GM18517 (cell line): ENCODE measurements at regions not wholly inside any gene's neighbourhood (a gene's known extent, or its start where the extent isn't known, plus 50 kb on each side); places are given as distances from the start of the nearest gene placed in this dataset.
"Not testable (repeated sequence)": the region's sequence is repeated elsewhere in the genome, so short reads cannot be mapped to it uniquely, and the experiment has no call there.

ENCODE experiments used
- ATAC-seq: cut with Tn5 transposase; IDR thresholded peaks from one replicate; pipeline ENCODE4 v1.9.1; 2021; ENCODE audit warnings: mild to moderate bottlenecking, moderate library complexity; ENCODE audit not compliant: unreplicated experiment

GRCh38 chr3:86887876-86888275 lies 103.1 kb downstream of the VGLL3 start:
- ATAC-seq = no peak

- no peak for ATAC-seq
Measured at GRCh38 chr3:86880066-86880465, 110.9 kb downstream of the VGLL3 start.

GRCh38 chr3:86876504-86877181 lies 114.3 kb downstream of the VGLL3 start:
- not testable (repeated sequence) for ATAC-seq

- ATAC-seq = not testable (repeated sequence)
Measured at GRCh38 chr3:86874790-86875189, 116.2 kb downstream of the VGLL3 start.

GRCh38 chr3:86869566-86869965 lies 121.4 kb downstream of the VGLL3 start:
- no peak for ATAC-seq

- ATAC-seq = no peak
Measured at GRCh38 chr3:86867982-86868381, 123.0 kb downstream of the VGLL3 start.

GRCh38 chr3:86865506-86865905 lies 125.4 kb downstream of the VGLL3 start:
- ATAC-seq = no peak

GRCh38 chr3:86856711-86857110 lies 134.2 kb downstream of the VGLL3 start:
- ATAC-seq = no peak

GRCh38 chr3:86849991-86850390 lies 141.0 kb downstream of the VGLL3 start:
- ATAC-seq = no peak

- no peak for ATAC-seq
Measured at GRCh38 chr3:86845726-86846125, 145.2 kb downstream of the VGLL3 start.

GRCh38 chr3:86838927-86839326 lies 152.0 kb downstream of the VGLL3 start:
- ATAC-seq = no peak

- no peak for ATAC-seq
Measured at GRCh38 chr3:86837871-86838270, 153.1 kb downstream of the VGLL3 start.

GRCh38 chr3:86830566-86830965 lies 160.4 kb downstream of the VGLL3 start:
- no peak for ATAC-seq

- no peak for ATAC-seq
Measured at GRCh38 chr3:86828751-86829150, 162.2 kb downstream of the VGLL3 start.

- not testable (repeated sequence) for ATAC-seq
Measured at GRCh38 chr3:86827582-86827981, 163.4 kb downstream of the VGLL3 start.

- no peak for ATAC-seq
Measured at GRCh38 chr3:86826292-86826691, 164.7 kb downstream of the VGLL3 start.

- ATAC-seq = no peak
Measured at GRCh38 chr3:86815880-86816279, 175.1 kb downstream of the VGLL3 start.

- no peak for ATAC-seq
Measured at GRCh38 chr3:86814918-86815655, 175.9 kb downstream of the VGLL3 start.

GRCh38 chr3:86814321-86814720 lies 176.6 kb downstream of the VGLL3 start:
- no peak for ATAC-seq

- no peak for ATAC-seq
Measured at GRCh38 chr3:86801921-86802320, 189.0 kb downstream of the VGLL3 start.

GRCh38 chr3:86801066-86801465 lies 189.9 kb downstream of the VGLL3 start:
- no peak for ATAC-seq

GRCh38 chr3:86800116-86800515 lies 190.8 kb downstream of the VGLL3 start:
- ATAC-seq = no peak
